GM18502 (cell line): ENCODE measurements at regions not wholly inside any gene's neighbourhood (a gene's known extent, or its start where the extent isn't known, plus 50 kb on each side); places are given as distances from the start of the nearest gene placed in this dataset.

Experiments used
- ATAC-seq: cut with Tn5 transposase; IDR thresholded peaks from one replicate; pipeline ENCODE4 v1.9.1; 2021; ENCODE audit warnings: mild to moderate bottlenecking; ENCODE audit not compliant: unreplicated experiment, poor library complexity

DNA sequence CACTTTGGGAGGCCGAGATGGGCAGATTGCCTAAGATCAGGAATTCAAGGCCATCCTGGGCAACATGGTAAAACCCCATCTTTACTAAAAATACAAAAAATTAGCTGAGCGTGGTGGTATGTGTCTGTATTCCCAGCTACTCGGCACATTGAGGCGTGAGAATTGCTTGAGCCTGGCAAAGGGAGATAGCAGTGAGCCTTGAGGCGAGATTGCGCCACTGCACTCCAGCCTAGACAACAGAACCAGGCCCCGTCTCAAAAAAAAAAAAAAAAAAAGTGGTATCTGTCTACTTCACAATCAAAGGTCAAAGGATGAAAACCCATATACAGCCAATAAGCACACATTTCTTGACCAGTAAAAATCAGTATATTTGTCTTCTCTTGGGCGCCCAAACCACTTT, 728.5 kb upstream of the ADAMTS16 start:
- no peak for ATAC-seq

- ATAC-seq: no peak
Measured at GRCh38 chr5:4413996-4414395, 726.1 kb upstream of the ADAMTS16 start.

- no peak for ATAC-seq
Measured at GRCh38 chr5:4418084-4418483, 722.0 kb upstream of the ADAMTS16 start.

DNA sequence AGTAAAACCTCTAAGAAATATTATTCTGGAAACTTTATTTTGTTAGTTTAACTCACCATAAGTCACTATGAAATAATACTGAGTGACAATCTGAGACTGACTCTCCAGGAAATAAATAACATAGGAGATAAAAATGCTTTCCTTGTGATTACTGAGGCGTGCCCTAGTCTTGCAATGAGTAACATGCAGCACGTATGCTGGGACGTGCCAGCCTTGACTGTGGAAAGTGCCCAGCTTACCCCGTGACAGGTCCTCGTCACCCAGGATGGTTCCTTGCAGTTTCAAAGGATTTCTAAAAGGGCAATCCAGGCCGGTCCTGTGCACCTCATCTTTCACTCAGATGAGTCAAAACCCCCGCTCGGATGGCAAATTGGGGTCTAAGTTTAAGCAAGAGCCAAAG, 720.8 kb upstream of the ADAMTS16 start:
- ATAC-seq: no peak

DNA sequence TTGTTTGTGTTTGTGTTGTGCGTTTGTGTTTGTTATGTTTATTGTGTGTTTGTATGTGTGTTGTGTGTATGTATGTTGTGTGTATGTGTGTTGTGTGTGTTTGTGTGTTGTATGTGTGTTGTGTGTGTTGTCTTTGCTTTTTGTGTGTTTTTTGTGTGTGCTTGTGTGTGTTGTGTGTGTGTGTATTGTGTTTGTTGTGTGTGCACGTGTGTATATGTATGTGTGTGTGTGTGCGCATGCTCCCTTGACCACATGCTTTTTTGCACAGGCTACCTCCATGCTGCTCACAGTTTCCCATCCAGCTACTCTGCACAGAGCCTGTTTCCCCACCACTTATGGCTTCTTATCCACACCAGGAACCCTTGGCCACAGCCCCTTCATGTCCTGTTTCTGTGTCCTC, 720.0 kb upstream of the ADAMTS16 start:
- ATAC-seq: no peak

GRCh38 chr5:4420681-4421080, 719.4 kb upstream of the ADAMTS16 start:
- ATAC-seq: no peak

GRCh38 chr5:4422247-4422646, 717.9 kb upstream of the ADAMTS16 start:
- ATAC-seq: no peak

DNA sequence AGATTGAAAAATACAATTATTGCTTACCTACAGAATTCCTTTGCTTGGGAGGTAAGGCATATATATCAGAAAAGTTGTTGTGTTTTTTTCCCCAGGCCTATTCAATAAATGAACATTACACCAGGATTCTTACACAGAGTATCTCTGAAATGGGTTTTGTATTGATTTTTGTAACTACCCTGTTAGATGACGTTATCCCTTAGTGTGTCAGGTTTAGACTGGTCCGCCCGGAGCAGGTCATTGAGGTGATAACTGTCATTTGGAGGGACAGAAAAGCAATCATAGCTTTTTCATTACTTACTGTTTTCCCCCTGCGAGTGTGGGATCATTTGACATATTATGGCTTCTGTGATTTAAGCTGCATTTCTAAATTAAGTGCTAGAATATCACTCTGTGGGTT, 715.2 kb upstream of the ADAMTS16 start:
- no peak for ATAC-seq

GRCh38 chr5:4440536-4440935, 699.6 kb upstream of the ADAMTS16 start:
- ATAC-seq: no peak

- ATAC-seq: no peak
Measured at GRCh38 chr5:4442221-4442620, 697.9 kb upstream of the ADAMTS16 start.

GRCh38 chr5:4447657-4448056, 692.5 kb upstream of the ADAMTS16 start:
- no peak for ATAC-seq

DNA sequence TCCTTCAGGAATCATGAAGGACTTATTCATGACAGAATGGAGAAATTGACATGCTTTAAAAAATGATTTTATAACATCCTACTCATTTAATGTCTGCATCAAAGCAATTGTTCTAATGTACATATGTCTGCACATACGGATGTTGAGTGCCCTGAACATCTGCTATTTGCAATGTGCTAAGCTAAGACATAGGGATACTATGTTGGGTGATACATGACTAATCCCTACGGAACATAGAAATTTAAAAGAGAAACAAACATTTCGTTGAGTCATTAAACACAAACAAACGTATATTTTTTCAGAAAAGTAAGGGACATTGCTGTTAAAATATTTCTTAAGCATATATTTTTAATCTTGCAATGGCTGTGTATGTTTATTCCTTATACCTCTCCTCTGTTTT, 686.5 kb upstream of the ADAMTS16 start:
- no peak for ATAC-seq

GRCh38 chr5:4479426-4479825, 660.7 kb upstream of the ADAMTS16 start:
- ATAC-seq: no peak

DNA sequence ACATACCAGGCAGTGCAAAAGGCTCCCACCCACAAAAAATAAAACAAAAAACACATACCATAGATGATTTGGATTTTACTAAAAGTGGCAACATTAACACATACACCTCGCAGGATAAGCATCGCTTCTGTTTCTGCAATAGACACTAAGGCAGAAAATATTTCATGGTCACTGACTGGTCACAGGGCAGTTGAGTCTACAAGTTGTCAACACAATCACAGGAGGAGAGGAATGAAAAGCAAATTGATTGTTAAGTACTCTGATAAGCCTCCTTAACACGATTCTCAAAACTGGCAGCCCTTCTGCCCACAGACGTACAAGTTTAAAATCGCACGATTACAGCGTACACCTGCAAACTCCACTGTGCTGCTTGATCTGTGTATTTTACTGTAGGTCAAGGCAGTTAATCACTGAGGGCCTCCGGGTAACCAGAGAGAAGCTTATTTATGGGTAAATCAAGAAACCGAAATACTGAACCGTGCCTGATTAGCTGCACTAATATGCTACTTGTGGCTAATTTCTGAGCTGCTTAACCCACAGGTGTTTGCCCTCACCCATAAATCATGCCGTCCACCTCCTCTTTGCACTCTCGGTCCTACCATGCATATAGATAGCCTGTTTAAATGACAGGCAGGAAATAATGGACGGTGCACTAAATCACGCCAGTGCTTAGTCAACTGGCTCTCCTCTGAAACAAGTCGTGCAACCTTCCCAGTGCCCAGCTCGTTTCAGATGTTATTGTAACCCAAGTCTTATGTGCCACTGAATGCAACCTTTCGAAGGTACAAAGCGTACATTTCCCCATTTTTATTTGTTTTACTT, 659.4 kb upstream of the ADAMTS16 start:
- no peak for ATAC-seq

GRCh38 chr5:4487581-4487980, 652.5 kb upstream of the ADAMTS16 start:
- ATAC-seq: no peak

- no peak for ATAC-seq
Measured at GRCh38 chr5:4511996-4512656, 628.0 kb upstream of the ADAMTS16 start.

DNA sequence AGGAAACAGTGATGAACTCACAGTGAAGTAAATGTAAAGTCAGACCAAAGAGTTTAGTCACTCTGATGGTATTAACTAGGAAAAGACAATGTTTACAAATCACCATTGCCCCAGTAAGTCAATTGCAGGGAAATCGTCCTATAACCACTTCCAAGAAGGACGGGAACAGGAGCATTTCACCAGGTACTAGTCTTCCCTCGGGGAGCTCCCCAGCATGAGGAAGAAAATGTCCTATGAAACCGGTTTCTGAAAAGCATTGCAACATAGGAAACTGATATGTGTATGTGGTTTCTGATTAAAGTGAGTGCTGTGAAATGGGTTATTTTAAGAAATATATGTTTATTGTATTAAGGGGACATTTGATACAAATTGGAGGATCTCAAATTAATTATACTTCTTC, 626.7 kb upstream of the ADAMTS16 start:
- no peak for ATAC-seq

- ATAC-seq: no peak
Measured at GRCh38 chr5:4514067-4514648, 626.0 kb upstream of the ADAMTS16 start.

DNA sequence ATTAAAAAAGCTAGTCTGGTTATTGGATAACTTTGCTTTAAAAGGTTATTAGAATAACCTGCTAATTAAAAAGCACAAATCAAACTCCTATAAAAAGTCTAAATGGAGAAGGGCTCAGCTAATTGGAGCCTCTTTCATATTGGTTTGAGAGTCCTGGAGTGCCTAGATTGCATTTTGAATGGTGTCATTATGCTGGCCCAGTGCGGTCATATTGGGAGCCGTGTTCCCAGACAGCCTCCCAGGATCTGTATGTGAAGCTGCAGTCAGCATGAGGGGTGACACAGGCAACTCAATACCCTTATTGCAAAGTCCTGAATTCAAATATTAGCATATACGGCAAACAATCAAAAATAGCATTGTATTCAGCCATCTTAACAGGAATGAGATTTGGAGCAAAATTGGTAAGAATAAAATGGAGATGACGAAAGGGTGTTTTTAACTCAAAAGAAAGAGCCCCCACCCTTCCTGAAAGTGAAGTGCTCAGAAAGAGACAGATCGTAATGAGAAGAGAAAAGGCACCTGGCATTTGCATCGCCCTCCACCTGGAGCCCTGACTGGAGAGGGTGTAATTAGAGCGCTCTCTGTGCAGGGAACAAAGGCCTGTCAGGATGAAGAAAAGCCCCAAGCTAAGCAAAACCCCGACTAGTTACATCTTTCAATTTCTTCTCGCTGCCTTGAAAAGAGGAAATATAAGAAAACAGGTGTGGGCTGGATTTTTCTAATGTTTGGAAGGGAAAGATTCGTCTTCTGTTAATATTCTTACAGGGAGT, 621.0 kb upstream of the ADAMTS16 start:
- ATAC-seq: no peak

- ATAC-seq: no peak
Measured at GRCh38 chr5:4520559-4520958, 619.6 kb upstream of the ADAMTS16 start.

DNA sequence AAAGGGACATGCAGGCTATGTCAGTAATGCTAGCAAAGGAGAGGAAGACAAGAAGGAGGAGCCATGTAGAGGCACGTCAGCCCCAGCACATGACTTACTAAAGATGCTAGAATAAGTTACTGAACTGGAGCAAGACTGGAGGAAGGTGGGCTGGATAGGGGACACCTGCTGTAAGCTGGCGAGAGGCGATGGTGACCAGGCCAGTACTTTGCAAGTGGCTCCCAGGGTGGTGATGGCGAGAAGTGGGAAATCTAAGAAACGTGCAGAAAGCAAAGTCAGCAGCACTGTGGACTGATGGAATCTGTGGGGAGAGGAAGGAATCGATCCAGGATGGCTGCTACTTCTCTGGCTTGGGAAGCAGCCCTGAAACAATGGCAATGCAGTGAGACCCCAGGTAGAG, 617.1 kb upstream of the ADAMTS16 start:
- ATAC-seq: no peak
